Thymus (tissue), 11 donors: ENCODE measurements at regions not wholly inside any gene's neighbourhood (a gene's known extent, or its start where the extent isn't known, plus 50 kb on each side); places are given as distances from the start of the nearest gene placed in this dataset.

Experiments used
- DNase-seq, 9 donors: peaks; one replicate each; pipeline ENCODE4 v3.0.0-alpha.2; 2013; ENCODE audit warnings: low spot score in 9 of 9, low read depth in 6 of 9, missing footprints in 1 of 9
- H3K27ac ChIP-seq, 2 donors: one replicate each; pipeline ENCODE4 v1.5.1; 2013; ENCODE audit warnings: control low read depth in 1 of 2, low read depth in 1 of 2, low read length in 1 of 2, mild to moderate bottlenecking in 1 of 2, moderate library complexity in 1 of 2
- H3K27me3 ChIP-seq, 2 donors: one replicate each; pipeline ENCODE4 v1.5.1; 2013; ENCODE audit warnings: low read length in 1 of 2; ENCODE audit not compliant: control insufficient read depth in 2 of 2, insufficient read depth in 1 of 2
- H3K36me3 ChIP-seq, 2 donors: one replicate each; pipeline ENCODE4 v1.5.1; 2013; ENCODE audit warnings: low read length in 1 of 2, mild to moderate bottlenecking in 1 of 2, moderate library complexity in 1 of 2; ENCODE audit not compliant: control insufficient read depth in 2 of 2, insufficient read depth in 2 of 2
- H3K4me1 ChIP-seq, 2 donors: one replicate each; pipeline ENCODE4 v1.5.1; 2013; ENCODE audit warnings: low read length in 2 of 2; ENCODE audit not compliant: control insufficient read depth in 2 of 2, insufficient read depth in 2 of 2
- H3K4me3 ChIP-seq, 2 donors: one replicate each; pipeline ENCODE4 v1.5.1; 2013; ENCODE audit warnings: low read length in 2 of 2, control low read depth in 1 of 2, mild to moderate bottlenecking in 1 of 2
- H3K9me3 ChIP-seq, 2 donors: one replicate each; pipeline ENCODE4 v1.5.1; 2013; ENCODE audit warnings: low read length in 1 of 2, mild to moderate bottlenecking in 1 of 2; ENCODE audit not compliant: control insufficient read depth in 2 of 2, insufficient read depth in 1 of 2
- WGBS: extraction: QIAGEN DNeasy Blood & Tissue Kit; methylation state at CpG from one replicate; pipeline ENCODE4 v1.1.7; 2013; 5-methylcytosine and 5-hydroxymethylcytosine counted together
- donor health status: healthy.

- Histone ChIP-seq H3K27ac (no peak overlapping the region), H3K4me1 (no peaks in the 10 kb centered on the region), H3K27me3 (no peaks in the 10 kb centered on the region), H3K36me3 (no peaks in the 10 kb centered on the region), H3K9me3 (no peaks in the 10 kb centered on the region), H3K4me3 (no peak overlapping the region)
- WGBS = 91% methylated on average over 5 of the region's 5 CpGs
- DNase-seq = no peak
Observed at GRCh38 chr16:5354645-5355044, 257.1 kb upstream of the EEF2KMT start.

GRCh38 chr16:5349670-5350517 is 252.3 kb upstream of the EEF2KMT start:
- Histone ChIP-seq H3K9me3 (no peaks in the 10 kb centered on the region), H3K27ac (no peak overlapping the region), H3K27me3 (no peaks in the 10 kb centered on the region), H3K4me1 (no peaks in the 10 kb centered on the region), H3K36me3 (no peaks in the 10 kb centered on the region), H3K4me3 (no peak overlapping the region)
- DNase-seq = no peak
- WGBS = 50% methylated on average over 11 of the region's 11 CpGs

GRCh38 chr16:5349101-5349500 is 251.5 kb upstream of the EEF2KMT start:
- Histone ChIP-seq H3K27ac (no peak overlapping the region), H3K4me3 (no peak overlapping the region), H3K4me1 (no peaks in the 10 kb centered on the region), H3K9me3 (no peaks in the 10 kb centered on the region), H3K27me3 (no peaks in the 10 kb centered on the region), H3K36me3 (no peaks in the 10 kb centered on the region)
- DNase-seq = no peak
- 97% methylated on average over 8 of the region's 8 CpGs for WGBS

GRCh38 chr16:5347561-5347960 is 250.0 kb upstream of the EEF2KMT start:
- no peaks in the 10 kb centered on the region for H3K27me3 ChIP-seq
- no peaks in the 10 kb centered on the region for H3K36me3 ChIP-seq
- no peak overlapping the region for H3K27ac ChIP-seq
- WGBS = 94% methylated on average over 4 of the region's 4 CpGs
- H3K4me1 ChIP-seq = no peaks in the 10 kb centered on the region
- no peaks in the 10 kb centered on the region for H3K9me3 ChIP-seq
- no peak overlapping the region for H3K4me3 ChIP-seq
- DNase-seq = no peak

- H3K4me3 ChIP-seq = no peak overlapping the region
- H3K36me3 ChIP-seq = no peaks in the 10 kb centered on the region
- DNase-seq = no peak
- no peaks in the 10 kb centered on the region for H3K9me3 ChIP-seq
- no peaks in the 10 kb centered on the region for H3K4me1 ChIP-seq
- WGBS = 63% methylated on average over 6 of the region's 6 CpGs
- H3K27ac ChIP-seq = no peak overlapping the region
- no peaks in the 10 kb centered on the region for H3K27me3 ChIP-seq
Observed at GRCh38 chr16:5336941-5337340, 239.3 kb upstream of the EEF2KMT start.

GRCh38 chr16:5333991-5334390 is 236.4 kb upstream of the EEF2KMT start:
- Histone ChIP-seq H3K9me3 (no peaks in the 10 kb centered on the region), H3K4me1 (no peaks in the 10 kb centered on the region), H3K36me3 (no peaks in the 10 kb centered on the region), H3K27me3 (no peaks in the 10 kb centered on the region), H3K4me3 (no peak overlapping the region), H3K27ac (no peak overlapping the region)
- DNase-seq = no peak
- WGBS = 78% methylated on average over 4 of the region's 4 CpGs

- DNase-seq = no peak
- Histone ChIP-seq H3K36me3 (no peaks in the 10 kb centered on the region), H3K4me1 (no peaks in the 10 kb centered on the region), H3K4me3 (no peak overlapping the region), H3K9me3 (no peaks in the 10 kb centered on the region), H3K27ac (no peak overlapping the region), H3K27me3 (no peaks in the 10 kb centered on the region)
- WGBS = 97% methylated on average over 5 of the region's 5 CpGs
Observed at GRCh38 chr16:5333126-5333525, 235.5 kb upstream of the EEF2KMT start.

GRCh38 chr16:5330058-5330457 is 232.5 kb upstream of the EEF2KMT start:
- H3K36me3 ChIP-seq = no peaks in the 10 kb centered on the region
- 94% methylated on average over 3 of the region's 3 CpGs for WGBS
- H3K4me1 ChIP-seq = no peaks in the 10 kb centered on the region
- no peak overlapping the region for H3K27ac ChIP-seq
- DNase-seq = no peak
- no peaks in the 10 kb centered on the region for H3K9me3 ChIP-seq
- no peak overlapping the region for H3K4me3 ChIP-seq
- H3K27me3 ChIP-seq = no peaks in the 10 kb centered on the region

GRCh38 chr16:5328546-5328945 is 231.0 kb upstream of the EEF2KMT start:
- Histone ChIP-seq H3K9me3 (no peaks in the 10 kb centered on the region), H3K27ac (no peak overlapping the region), H3K4me3 (no peak overlapping the region), H3K27me3 (no peaks in the 10 kb centered on the region), H3K4me1 (no peaks in the 10 kb centered on the region), H3K36me3 (no peaks in the 10 kb centered on the region)
- 80% methylated on average over 5 of the region's 5 CpGs for WGBS
- no peak for DNase-seq
